ENCODE measurements at regions not wholly inside any gene's neighbourhood (a gene's known extent, or its start where the extent isn't known, plus 50 kb on each side); places are given as distances from the start of the nearest gene placed in this dataset.

DNA sequence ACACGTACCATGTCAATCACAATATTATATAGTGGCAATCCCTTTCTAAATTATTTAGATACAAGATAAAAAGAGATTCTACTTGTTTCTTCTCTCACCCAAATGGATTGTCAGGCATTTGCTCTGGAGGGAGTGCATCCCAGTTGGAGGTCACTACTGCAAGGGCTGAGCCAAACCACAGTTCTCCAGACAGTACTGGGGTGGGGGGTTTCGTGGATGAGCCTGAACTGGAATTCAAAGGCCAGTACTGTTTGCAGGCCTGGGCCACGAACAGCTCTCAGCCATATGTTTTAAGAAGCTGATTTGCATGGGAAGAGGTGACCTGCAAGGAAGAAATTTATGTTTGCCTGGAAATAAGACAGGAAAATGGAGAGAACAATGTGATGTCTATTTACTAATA, 314.9 kb downstream of the PMP22 start:
- no peak for TF ChIP-seq POLR2A (IDR thresholded peaks at IDR 0.05; ENCODE audit: low read length)
- no peak for TF ChIP-seq GATA1 (IDR thresholded peaks at IDR 0.05; ENCODE audit: low read depth, low read length)
